NCI-H187 treated with DMSO at 0.1 percent for 48 hours (cell line): ENCODE measurements at regions not wholly inside any gene's neighbourhood (a gene's known extent, or its start where the extent isn't known, plus 50 kb on each side); places are given as distances from the start of the nearest gene placed in this dataset.
"Not testable (repeated sequence)": the region's sequence is repeated elsewhere in the genome, so short reads cannot be mapped to it uniquely, and the experiment has no call there.

ENCODE experiments used
- DNase-seq: peaks from one replicate; lab custom pipeline; 2025; lab: John Stamatoyannopoulos, UW

DNA sequence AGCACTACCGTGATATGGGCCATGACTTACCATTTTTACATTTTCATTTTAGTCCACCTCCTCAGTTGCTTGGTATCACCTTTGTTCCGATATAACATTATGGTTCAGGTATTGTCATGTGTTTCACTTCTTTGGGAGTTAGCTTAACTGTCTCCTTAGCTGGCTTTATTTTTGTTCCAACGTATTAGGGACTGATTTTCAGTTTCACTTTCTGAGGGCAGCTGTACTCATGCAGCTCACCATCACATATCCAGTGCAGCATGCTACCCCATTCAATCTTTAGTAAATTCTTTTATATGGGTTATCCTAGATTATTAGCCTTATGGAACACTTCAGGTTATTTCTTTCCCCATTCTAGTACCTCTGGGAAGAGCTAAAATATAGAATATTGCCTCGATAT, 362.2 kb upstream of the IRAK1BP1 start:
- no peak for DNase-seq

DNA sequence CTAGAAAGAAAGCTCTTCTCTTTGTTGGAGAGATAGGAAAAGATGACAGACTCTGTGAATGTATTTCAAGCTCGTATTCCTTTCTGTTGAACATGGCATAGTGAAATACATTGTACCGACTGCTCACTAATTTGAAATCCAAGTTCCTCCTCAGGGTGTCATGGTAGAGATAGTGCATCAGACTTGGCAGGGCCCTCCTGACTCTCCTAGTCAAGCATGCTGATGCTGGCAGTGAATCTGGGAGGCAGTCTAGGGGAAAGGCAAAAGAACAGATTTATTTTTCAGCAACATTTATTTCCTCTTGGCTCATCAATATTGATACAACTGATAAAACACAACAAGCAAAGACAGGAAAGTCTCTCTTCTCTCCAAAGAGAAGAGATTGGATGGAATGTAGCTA, 356.3 kb upstream of the IRAK1BP1 start:
- DNase-seq, result no peak

DNA sequence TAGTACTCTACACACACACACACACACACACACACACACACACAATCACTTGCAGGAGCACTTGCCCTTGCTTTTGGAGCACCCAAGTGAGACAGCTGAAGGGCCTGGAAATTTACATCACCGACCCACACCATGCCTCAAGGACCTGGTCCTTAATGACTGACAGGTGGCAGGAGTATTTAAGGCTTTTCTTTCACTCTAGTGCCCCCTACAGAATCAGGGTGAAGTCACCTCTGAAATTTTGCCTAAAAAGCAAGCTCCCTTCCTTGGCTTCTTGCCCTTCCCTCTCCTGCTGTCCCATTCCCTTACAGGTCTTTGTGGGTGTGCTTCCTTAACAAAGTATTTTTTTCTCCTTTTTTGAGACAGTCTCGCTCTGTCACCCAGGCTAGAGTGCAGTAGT, 353.5 kb upstream of the IRAK1BP1 start:
- no peak for DNase-seq

DNA sequence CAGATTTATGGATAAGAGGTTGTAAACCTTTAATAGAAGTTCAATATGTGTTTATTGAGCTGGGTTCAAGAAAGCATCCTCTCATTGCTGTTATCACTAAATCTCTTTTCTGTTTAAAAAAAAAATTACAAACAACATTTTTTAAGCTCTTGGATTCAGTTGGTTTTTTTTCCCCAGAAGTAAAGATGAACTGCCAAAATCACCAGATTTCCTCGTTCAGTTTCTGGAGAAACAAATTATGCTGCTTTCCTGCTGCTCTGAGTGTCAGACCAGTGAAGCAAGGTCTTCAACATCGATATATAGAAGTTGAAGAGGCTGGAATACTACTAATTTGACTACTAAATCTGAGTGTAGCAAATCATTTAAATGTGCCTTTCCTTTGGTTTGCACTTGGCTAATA, 352.1 kb upstream of the IRAK1BP1 start:
- no peak for DNase-seq

DNA sequence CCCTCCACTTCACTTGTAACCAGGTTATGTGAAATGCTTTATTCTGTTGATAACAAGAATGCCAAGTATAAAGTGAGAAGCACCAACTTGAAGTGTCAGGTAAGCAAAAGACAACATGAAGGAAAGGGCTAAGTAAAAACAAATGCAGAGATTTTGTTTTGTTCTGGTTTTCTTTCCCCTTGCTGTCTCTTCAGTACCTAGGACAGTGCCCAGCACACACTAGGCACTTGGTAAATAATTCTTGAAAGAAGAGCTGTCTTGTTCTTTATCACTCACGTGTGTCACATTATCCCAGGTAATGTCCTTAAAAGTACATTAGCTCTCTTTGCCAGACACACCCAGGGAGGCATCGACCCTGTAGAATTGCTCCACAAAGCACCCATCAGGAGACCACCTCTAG, 350.0 kb upstream of the IRAK1BP1 start:
- no peak for DNase-seq

DNA sequence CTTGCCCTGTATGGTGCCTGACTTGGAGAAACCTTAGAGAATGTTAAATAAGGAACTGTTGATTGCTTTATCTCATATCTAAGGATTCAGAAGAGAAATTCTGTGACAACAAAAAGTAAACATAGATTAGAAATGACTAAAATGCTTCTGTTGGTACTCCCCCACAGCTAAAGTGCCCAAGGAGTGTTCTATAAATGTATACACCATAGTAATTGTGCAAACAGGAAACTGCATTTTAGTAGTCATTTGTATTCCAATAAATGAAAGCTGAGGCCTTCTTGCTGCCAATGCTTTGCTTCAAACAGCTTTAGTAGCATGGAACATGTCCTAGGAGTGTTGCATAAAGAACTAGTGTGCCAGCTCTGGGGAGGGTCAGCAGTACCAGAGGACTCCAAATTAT, 343.7 kb upstream of the IRAK1BP1 start:
- DNase-seq, result no peak

DNA sequence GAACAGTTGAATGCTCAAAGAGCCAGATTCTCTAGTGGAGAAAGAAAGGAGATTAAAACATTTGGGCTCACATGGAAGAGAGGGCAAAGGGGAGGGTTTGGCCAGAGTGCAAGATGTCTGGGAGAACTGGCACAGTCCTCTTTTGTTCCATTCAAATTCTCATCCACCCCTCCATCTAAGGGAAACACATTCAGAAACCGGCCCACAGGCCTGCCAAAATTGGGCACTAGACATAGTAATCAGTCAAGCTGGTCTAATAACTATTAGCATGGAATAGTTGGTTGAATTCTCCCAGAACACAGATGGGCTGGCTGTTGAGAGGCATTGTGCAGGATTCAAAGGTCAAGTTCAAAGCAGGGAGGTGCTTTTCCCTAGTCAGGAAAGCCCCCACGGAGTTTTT, 341.4 kb upstream of the IRAK1BP1 start:
- DNase-seq, result no peak

DNA sequence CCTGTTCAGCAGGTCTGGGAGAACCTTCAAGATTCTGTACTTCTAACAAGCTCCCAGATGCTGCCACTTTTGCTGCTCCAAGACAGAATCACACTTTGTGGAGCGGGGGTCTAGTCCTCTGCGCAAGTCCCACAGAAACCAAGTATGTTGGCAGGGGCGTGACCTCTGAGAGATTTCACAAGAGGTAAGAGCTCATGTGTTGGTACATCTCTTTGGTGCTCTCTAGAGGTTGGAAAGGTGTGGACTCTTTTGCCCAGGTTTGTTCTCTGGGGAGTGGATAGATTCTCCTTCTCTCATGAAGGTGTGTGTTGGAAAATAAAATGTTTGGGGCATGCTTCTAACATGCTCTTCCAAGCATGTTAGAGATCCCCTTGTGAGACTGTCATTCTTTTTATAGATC, 340.9 kb upstream of the IRAK1BP1 start:
- no peak for DNase-seq

DNA sequence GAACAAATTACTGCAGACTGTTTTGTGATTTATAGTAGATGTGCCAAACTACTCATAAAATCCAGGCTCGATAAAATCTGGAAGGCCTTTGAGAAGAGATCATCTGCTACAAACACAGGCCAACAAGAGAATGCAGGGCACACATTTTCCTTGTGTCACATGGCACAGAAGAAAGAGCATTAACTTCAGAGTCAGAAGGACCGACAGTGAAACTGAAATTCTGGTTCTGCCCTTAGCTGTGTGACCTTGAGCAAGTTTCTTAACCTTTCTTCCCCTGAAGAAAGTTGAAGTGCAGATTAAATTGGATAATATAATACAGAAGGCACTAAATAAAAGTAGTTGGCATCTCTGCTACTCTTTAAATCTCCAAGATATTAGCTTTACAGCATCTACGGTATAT, 338.4 kb upstream of the IRAK1BP1 start:
- no peak for DNase-seq

DNA sequence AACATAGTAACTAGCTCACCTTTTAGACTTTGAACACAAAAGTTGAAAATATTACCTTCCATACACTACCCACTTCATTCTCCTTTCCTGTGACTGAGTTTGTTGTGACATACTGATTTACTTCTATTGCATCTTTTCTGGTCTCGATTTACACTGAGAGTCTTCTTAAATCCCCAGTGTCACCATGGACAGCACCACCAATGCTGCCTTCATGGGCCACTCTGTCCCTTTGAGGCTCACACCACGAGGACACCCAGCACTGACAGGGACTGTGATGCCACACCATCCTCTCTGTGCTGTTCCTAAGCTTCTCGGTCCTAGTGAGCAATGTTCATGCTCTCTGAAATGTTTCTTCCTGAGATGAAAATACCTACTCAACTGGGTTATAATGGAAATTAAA, 337.1 kb upstream of the IRAK1BP1 start:
- no peak for DNase-seq

DNA sequence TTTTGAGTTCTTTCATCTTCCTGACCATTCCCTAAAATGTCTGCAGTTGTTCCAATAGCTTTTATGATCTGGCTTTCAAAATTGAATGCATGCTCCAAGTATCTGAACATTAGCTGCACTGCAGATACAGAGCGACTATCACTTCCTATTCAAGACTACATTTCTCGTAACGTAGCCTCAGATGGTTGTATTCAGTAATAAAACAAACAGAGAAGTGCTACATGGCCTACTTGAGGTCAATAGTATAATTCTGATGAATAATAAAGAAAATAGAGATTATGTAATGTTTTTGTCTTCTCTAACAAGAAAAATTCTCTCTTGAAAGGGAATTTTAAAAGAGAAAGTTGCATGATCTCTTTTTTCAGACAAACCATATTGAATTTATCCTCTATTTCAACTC, 333.9 kb upstream of the IRAK1BP1 start:
- no peak for DNase-seq

DNA sequence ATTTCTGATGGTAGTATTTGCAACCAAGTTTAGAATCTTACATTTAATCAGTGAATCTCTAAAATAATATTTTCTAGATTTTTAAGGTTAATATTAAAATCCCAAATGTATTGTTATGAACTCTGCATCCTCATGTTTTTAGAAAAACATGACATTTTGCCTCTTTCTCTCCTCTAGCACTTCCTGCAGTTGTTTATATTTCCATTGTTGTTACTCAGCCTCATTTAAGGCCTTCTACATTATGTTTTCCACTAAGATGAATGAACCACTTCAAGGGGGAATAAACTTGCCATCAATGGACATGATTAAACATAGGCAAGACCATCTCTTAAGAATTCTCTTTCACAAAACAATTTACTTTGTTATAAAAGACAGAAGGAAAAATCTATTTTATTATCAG, 333.5 kb upstream of the IRAK1BP1 start:
- no peak for DNase-seq

DNA sequence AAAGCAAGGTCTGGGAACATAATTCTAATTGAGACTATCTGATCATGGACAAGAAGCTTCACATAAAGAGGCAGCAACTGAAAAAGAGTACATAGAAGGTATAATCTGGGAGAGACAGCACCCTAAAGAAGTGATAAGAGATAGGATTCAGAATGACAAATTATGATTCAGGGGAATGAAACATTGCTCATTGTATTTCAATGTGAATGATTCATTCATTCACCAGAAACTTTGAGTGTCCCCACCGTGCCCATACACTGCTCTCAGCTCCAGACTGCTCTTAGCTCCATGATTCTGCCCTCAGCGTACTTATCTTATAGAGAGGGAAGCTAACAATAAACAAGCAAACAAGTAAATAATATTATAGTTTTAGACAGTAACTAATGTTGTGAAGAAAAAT, 329.3 kb upstream of the IRAK1BP1 start:
- DNase-seq, result no peak

DNA sequence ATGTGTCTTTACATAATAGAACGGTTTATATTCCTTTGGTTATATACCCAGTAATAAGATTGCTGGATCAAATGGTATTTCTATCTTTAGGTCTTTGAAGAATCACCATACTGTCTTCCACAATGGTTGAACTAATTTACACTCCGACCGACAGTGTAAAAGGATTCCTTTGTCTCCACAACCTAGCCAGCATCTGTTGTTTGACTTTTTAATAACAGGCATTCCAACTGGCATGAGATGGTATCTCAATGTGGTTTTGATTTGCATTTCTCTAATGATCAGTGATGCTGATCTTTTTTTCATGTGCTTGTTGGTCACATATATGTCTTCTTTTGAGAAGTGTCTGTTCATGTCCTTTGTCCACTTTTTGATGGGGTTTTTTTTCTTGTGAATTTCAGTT, 319.7 kb upstream of the IRAK1BP1 start:
- DNase-seq, result not testable (repeated sequence)

DNA sequence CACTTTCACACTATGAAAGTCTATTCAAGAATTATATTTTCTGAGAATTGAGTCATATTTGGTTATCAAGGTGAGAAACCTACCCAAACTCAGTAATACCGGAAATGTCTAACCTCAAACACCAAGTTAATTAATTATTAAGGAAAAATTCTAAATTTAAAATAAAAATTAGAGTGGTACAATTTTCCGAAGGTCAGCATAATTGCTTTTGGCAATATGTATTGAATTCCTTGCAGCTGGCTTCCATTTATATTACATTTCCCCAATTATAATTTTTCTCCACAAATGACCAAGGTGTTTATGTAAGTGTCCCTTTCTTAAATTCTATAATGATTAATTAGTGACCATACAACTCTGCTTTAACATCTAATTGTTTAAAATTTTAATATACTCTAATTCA, 316.0 kb upstream of the IRAK1BP1 start:
- no peak for DNase-seq

DNA sequence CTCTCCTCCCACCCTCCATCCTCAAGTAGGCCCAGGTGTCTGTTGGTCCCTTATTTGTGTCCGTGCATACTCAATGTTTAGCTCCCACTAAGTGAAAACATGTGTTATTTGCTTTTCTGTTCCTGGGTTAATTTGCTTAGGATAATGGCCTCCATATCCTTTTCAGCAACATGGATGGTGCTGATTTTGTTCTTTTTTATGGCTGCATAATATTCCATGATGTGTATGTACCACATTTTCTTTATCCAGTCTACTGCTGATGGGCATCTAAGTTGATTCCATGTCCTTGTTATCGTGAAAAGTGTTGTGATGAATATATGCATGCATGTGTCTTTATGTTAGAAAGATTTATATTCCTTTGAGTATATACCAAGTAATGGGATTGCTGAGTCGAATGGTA, 314.9 kb upstream of the IRAK1BP1 start:
- no peak for DNase-seq

DNA sequence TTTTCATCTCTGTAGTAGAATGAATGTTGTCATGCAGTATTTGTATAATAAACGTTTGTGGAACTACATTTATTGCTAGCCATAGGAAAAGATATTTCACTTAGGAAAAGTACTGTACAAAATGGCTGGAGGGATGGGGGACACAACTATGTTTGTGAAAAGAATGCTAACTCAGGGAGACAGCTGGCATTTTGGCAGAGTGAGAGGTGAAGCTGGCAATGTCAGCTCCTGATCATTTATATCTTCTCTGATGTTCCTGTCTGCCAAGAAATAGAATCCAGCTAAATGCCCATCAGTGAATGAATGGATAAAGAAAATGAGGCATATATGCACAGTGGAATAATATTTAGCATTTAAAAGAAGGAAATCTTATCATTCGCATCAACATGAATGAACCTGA, 313.0 kb upstream of the IRAK1BP1 start:
- DNase-seq, result no peak

DNA sequence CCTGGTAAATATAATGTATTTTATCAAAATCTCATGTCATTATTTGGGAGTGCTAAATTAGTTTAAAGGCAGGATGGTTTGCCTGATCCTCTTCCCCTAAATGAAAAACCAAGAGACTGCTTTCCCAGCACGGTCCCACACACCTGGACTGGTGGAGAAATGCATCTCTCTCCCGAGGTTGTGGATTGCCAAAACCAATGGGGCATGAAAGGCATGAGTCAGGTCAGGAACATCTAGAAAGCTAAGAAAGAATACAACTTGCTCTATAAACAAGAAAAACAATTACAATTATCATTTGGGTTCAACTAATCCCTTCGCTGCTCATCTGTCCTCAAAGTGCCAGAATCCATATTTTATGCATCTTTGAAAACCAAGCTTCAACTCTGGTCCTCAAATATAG, 308.3 kb upstream of the IRAK1BP1 start:
- DNase-seq, result no peak

DNA sequence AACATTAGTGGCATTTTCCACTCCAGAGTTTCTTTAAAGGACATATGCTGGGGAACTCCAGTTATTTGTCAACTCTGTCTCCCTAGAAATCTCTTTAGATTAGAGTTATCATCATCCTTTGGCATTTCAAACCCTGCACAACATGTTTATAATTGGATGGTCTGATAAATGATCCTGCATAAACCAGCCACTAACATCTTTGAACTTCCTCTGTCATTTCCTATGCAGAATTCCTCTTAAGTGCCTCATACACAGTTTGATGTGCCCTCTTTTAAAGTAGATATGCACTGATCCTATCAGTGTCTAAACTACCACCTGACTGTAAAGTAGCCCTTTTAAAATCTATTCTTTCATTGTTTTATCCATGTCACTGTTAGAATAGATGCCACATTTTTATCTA, 306.3 kb upstream of the IRAK1BP1 start:
- no peak for DNase-seq

DNA sequence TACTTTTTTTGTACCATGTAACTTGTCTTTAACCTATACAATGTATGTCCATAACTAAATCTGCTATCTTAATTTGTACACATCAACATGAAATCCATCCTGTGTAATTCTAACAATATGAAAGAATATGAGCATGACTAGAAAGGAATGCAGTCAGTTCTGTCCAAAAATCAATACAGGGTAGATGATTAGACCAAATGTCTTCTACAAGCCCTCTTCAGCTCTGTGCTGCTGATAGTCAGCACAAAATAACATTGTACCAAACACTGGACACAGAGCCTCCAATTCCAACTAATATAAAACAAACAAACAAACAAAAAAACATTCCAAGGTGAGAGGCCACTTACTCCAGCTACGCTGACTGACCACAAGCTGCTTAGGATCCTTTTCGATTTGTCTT, 301.4 kb upstream of the IRAK1BP1 start:
- DNase-seq, result no peak

DNA sequence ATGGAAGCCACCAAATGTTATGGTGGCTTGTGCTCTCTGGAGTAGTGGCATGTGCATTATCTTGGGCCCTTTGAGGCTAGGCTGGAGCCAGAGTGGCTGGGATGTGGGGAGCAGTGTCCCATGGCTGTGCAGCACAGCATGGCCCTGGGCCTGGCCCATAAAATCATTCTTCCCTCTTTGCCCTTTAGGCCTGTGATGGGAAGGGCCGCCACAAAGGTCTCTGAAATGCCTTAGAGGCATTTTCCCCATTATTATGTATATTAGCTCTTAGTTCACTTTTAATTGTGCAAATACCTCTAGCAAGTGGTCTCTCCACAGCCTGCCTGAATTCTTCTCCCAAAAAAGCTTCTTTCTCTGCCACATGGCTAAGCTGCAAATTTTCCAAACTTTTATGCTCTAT, 297.3 kb upstream of the IRAK1BP1 start:
- DNase-seq, result no peak

DNA sequence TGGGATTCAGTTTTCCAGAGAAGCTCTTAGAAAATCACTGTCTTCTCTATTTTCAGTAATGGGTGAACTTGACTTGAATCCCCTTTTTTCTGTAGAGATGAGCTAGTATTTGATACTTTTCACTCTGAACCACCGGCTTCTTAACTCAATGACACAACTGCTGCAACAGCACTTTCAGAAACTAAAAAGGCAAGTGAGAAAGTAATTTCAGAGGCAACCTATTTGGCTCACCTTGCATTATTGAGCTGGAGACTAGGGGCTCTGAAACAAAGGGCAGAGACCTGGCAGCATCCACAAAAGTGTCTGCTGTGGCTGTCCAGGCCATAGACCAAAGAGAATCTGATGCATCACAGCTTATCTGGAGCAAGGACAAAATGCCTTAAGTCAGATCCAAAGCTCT, 289.8 kb upstream of the IRAK1BP1 start:
- DNase-seq, result no peak

DNA sequence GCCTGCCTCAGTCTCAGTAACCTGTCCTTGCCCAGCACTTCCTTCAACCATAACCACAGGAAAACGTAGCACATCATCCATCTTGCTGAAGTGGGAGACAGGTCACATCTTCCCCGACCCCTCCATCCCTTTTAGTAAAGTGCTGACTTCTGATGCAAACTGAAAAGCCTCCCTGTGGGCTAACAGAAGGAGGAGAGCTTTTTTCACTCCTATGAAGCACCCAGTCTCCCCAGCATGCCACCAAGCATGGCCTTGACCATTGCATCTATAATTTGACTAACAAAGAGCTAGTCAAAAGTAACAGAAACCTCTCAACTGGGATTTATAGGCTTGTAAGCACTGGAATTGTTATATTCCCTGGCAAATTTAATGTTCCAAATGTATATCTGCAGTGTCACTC, 288.9 kb upstream of the IRAK1BP1 start:
- DNase-seq, result no peak

DNA sequence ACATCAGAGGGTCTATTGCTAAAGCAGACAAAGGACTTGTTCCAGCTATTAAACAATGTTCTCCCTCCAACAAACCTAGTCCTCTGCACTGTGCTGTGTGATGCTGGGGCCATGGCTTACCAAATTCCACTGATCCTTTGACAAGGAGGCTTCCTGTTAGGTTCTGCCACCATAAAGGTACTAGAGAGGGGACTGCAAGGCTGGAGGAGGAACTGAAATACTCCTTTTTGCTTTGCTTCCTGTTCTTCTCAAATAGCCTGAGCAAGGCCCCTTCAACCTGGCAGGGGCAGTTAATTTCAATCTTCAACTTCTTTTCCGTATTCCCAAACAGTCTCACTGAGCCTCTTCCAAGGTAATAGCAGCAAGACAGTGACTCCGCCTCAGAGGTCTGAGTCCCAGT, 286.4 kb upstream of the IRAK1BP1 start:
- no peak for DNase-seq

DNA sequence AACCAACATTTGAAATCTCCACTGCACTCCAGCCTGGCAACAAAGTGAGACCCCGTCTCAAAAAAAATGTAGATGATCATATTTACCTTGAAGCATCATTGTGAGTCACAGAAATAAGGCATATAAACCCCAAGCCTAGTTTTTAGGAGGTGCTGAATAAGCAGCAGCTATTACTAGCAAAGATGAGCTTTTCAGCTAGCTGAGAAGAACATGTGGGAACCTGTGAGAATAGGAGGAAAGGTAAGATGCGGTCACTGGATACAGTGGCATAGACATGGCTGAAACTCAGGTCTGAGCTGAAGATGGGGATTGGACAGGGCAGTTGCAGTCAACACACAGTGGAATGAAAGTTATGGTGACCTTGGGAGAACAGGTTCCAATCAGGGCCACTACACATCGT, 284.3 kb upstream of the IRAK1BP1 start:
- DNase-seq, result no peak
